SK-N-SH (cell line): ENCODE measurements at regions not wholly inside any gene's neighbourhood (a gene's known extent, or its start where the extent isn't known, plus 50 kb on each side); places are given as distances from the start of the nearest gene placed in this dataset.

Source experiments
- CTCF ChIA-PET: fragments of 300-600, 350-600 bp; formaldehyde crosslinking; extraction: SDS; loops from one replicate; lab custom pipeline; 2021; lab: Yijun Ruan, JAX
- POLR2A ChIA-PET: fragments of 350-600 bp; sonication (Branson Sonifier 250); formaldehyde crosslinking; extraction: SDS; loops from one replicate; lab custom pipeline; 2020; ENCODE audit warnings: antibody characterized with exemption, inconsistent platforms; lab: Yijun Ruan, JAX
- DNase-seq: peaks from one replicate; pipeline ENCODE4 v3.0.0; 2012
- H2AFZ ChIP-seq: fragments of 200-600 bp; sonication (generic); 2 replicates; pipeline ENCODE4 v1.8.1; 2016; ENCODE audit warnings: antibody characterized with exemption, mild to moderate bottlenecking, low read depth
- H3F3A ChIP-seq: fragments of 200-600 bp; sonication (generic); replicated peaks from 2 replicates; pipeline ENCODE3; 2016; ENCODE audit warnings: antibody characterized with exemption, mild to moderate bottlenecking; ENCODE audit not compliant: insufficient read depth
- H3K27ac ChIP-seq, 2 experiments: fragments of 200-500 bp in 1 of 2; fragments of 200-600 bp in 1 of 2; sonication (Bioruptor generic) in 1 of 2; sonication (generic), shearing (Covaris generic) in 1 of 2; 2 replicates each; pipeline versions ENCODE4 v1.5.1 to v1.6.1; 2014 to 2016; ENCODE audit warnings: low read depth in 2 of 2, inconsistent platforms in 1 of 2, low read length in 1 of 2, mild to moderate bottlenecking in 1 of 2, mixed read lengths in 1 of 2
- H3K27me3 ChIP-seq: fragments of 200-600 bp; sonication (generic), shearing (Covaris generic); 2 replicates; pipeline ENCODE4 v1.6.1; 2016; ENCODE audit warnings: mixed run types; ENCODE audit not compliant: insufficient read depth
- H3K36me3 ChIP-seq, 2 experiments: fragments of 200-500 bp in 1 of 2; fragments of 200-600 bp in 1 of 2; sonication (Bioruptor generic) in 1 of 2; sonication (generic) in 1 of 2; replicated peaks in 1 of 2; 2 replicates each; pipeline versions ENCODE3 to v1.5.1; 2014 to 2016; ENCODE audit warnings: low read length in 1 of 2, mild to moderate bottlenecking in 1 of 2; ENCODE audit not compliant: insufficient read depth in 2 of 2, control insufficient read depth in 1 of 2
- H3K4me1 ChIP-seq, 2 experiments: fragments of 200-500 bp in 1 of 2; fragments of 200-600 bp in 1 of 2; sonication (Bioruptor generic) in 1 of 2; sonication (generic), shearing (Covaris generic) in 1 of 2; 2 replicates each; pipeline versions ENCODE4 v1.5.1 to v1.6.1; 2014 to 2016; ENCODE audit warnings: low read depth in 1 of 2, low read length in 1 of 2, mixed run types in 1 of 2; ENCODE audit not compliant: insufficient read depth in 2 of 2, control insufficient read depth in 1 of 2
- H3K4me2 ChIP-seq: fragments of 200-600 bp; sonication (generic), shearing (Covaris generic); 2 replicates; pipeline ENCODE4 v1.6.1; 2017; ENCODE audit warnings: mixed run types
- H3K4me3 ChIP-seq, 2 experiments: fragments of 200-500 bp in 1 of 2; fragments of 200-600 bp in 1 of 2; sonication (Bioruptor generic) in 1 of 2; sonication (generic), shearing (Covaris generic) in 1 of 2; 2 replicates each; pipeline versions ENCODE4 v1.5.1 to v1.8.1; 2014 to 2016; ENCODE audit warnings: low read depth in 2 of 2, inconsistent platforms in 1 of 2, low read length in 1 of 2, mild to moderate bottlenecking in 1 of 2, mixed read lengths in 1 of 2, moderate library complexity in 1 of 2
- H3K79me2 ChIP-seq: fragments of 200-600 bp; sonication (generic); 2 replicates; pipeline ENCODE4 v1.8.1; 2017; ENCODE audit warnings: mild to moderate bottlenecking; ENCODE audit not compliant: insufficient read depth
- H3K9ac ChIP-seq: fragments of 200-600 bp; sonication (generic); 2 replicates; pipeline ENCODE4 v1.6.1; 2017; ENCODE audit warnings: mixed run types
- H3K9me2 ChIP-seq: fragments of 200-600 bp; sonication (generic); 2 replicates; pipeline ENCODE4 v1.6.1; 2017; ENCODE audit warnings: mixed run types
- H3K9me3 ChIP-seq: fragments of 200-600 bp; sonication (generic); 2 replicates; pipeline ENCODE4 v1.6.1; 2017; ENCODE audit warnings: mixed run types, mild to moderate bottlenecking, moderate library complexity
- H4K20me1 ChIP-seq: fragments of 200-600 bp; sonication (generic); 2 replicates; pipeline ENCODE4 v1.6.1; 2017; ENCODE audit warnings: mild to moderate bottlenecking, mixed run types; ENCODE audit not compliant: insufficient read depth
- CHD2 ChIP-seq: fragments of 150-350 bp; IDR thresholded peaks from 2 replicates; pipeline ENCODE4 v1.6.1; 2018; ENCODE audit warnings: low read length; ENCODE audit not compliant: partially characterized antibody
- EP300 ChIP-seq, 2 experiments: IDR thresholded peaks; 2 replicates each; pipeline versions ENCODE4 v1.4.0 to v1.6.1; 2012; ENCODE audit warnings: borderline replicate concordance in 1 of 2, low read depth in 1 of 2, low read length in 1 of 2
- EZH2phosphoT487 ChIP-seq: fragments of 200-600 bp; sonication (generic); IDR thresholded peaks from 2 replicates; pipeline ENCODE4 v1.6.1; 2017; ENCODE audit warnings: low read depth, mixed run types, mild to moderate bottlenecking, antibody characterized with exemption, moderate library complexity, borderline replicate concordance
- FOXJ3 ChIP-seq: sonication (generic); formaldehyde crosslinking; IDR thresholded peaks from 2 replicates; pipeline ENCODE4 v1.5.1; 2020; ENCODE audit warnings: mild to moderate bottlenecking, missing genetic modification reagents
- FOXM1 ChIP-seq: IDR thresholded peaks from 2 replicates; pipeline ENCODE4 v1.4.0; 2012; ENCODE audit warnings: low read depth, mild to moderate bottlenecking
- GATA2 ChIP-seq: sonication (generic); formaldehyde crosslinking; IDR thresholded peaks from 2 replicates; pipeline ENCODE4 v1.5.0; 2020; ENCODE audit warnings: mild to moderate bottlenecking, missing genetic modification reagents
- NFIC ChIP-seq: IDR thresholded peaks from 2 replicates; pipeline ENCODE4 v1.4.0; 2012; ENCODE audit warnings: borderline replicate concordance
- RAD21 ChIP-seq: IDR thresholded peaks from 2 replicates; pipeline ENCODE4 v1.6.1; 2012; ENCODE audit warnings: mild to moderate bottlenecking, low read length
- SMC3 ChIP-seq: IDR thresholded peaks from 2 replicates; pipeline ENCODE4 v1.6.1; 2012; ENCODE audit warnings: low read depth, low read length, improper control_type of control experiment
- TAF1 ChIP-seq: IDR thresholded peaks from 2 replicates; pipeline ENCODE4 v1.6.1; 2012; ENCODE audit warnings: low read depth, mild to moderate bottlenecking, low read length, moderate library complexity, borderline replicate concordance
- WGBS: methylation state at CpG from one replicate; pipeline ENCODE4 v1.1.6; 2017; ENCODE audit warnings: low lambda C conversion rate; 5-methylcytosine and 5-hydroxymethylcytosine counted together
- TF ChIP-seq, protein P1 (sequence below): fragments of 200-600 bp; sonication (generic); IDR thresholded peaks from 2 replicates; pipeline ENCODE4 v1.6.1; 2017; ENCODE audit warnings: antibody characterized with exemption, mild to moderate bottlenecking, moderate library complexity
- TF ChIP-seq, protein P2 (sequence below): IDR thresholded peaks from 2 replicates; pipeline ENCODE4 v1.4.0; 2012; ENCODE audit warnings: low read depth
- TF ChIP-seq, protein P3 (sequence below): IDR thresholded peaks from 2 replicates; pipeline ENCODE4 v1.4.0; 2012; ENCODE audit warnings: low read depth, borderline replicate concordance
- TF ChIP-seq, protein P4 (sequence below): IDR thresholded peaks from 2 replicates; pipeline ENCODE4; 2012

DNA sequence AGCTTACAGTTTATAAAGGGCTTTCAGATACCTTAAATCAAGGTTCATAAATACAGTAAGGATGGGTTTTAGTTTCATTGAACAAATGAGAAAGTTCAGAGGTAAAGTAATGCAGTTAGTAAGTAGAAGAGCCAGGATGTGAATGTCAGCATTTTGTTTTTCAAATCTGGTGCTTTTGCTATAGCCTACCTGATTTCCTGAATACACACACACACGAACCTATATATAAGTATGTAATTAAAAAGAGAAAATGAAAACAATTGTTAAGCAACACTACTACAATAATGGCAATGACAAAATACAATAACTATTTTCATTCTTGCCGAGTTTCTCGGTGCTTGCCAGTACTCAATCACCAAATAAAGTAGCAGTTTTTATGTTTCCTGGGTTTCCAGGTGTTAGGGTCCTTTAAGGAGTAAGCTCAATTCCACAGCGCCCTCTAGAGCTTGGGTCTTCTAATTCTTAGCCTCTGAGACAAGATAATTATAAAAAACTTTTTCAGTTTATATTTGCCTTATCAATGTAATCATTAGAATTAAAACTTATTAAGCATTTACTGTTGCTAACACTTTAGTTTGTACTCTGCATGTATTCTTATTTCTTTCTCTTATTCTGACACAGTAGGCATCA, 512.9 kb upstream of the ACVR2A start (continued):
- TF ChIP-seq TAF1 = no peak
- TF ChIP-seq, protein P1, sequence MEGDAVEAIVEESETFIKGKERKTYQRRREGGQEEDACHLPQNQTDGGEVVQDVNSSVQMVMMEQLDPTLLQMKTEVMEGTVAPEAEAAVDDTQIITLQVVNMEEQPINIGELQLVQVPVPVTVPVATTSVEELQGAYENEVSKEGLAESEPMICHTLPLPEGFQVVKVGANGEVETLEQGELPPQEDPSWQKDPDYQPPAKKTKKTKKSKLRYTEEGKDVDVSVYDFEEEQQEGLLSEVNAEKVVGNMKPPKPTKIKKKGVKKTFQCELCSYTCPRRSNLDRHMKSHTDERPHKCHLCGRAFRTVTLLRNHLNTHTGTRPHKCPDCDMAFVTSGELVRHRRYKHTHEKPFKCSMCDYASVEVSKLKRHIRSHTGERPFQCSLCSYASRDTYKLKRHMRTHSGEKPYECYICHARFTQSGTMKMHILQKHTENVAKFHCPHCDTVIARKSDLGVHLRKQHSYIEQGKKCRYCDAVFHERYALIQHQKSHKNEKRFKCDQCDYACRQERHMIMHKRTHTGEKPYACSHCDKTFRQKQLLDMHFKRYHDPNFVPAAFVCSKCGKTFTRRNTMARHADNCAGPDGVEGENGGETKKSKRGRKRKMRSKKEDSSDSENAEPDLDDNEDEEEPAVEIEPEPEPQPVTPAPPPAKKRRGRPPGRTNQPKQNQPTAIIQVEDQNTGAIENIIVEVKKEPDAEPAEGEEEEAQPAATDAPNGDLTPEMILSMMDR = peak; percentile 60
- TF ChIP-seq EP300 (IDR thresholded peaks at IDR 0.05; ENCODE audit: borderline replicate concordance in 1 of 2, low read depth in 1 of 2, low read length in 1 of 2) = no peak
- no peak for TF ChIP-seq EZH2phosphoT487
- TF ChIP-seq FOXM1 = no peak
- TF ChIP-seq, protein P2, sequence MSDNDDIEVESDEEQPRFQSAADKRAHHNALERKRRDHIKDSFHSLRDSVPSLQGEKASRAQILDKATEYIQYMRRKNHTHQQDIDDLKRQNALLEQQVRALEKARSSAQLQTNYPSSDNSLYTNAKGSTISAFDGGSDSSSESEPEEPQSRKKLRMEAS = no peak
- no peak for TF ChIP-seq NFIC
- TF ChIP-seq RAD21 = peak; percentile 46
- TF ChIP-seq FOXJ3 (CRISPR knock-in tag) = no peak
- peak; percentile 25; the same call in 1 of the 2 replicates for TF ChIP-seq SMC3
- no peak for TF ChIP-seq GATA2 (CRISPR knock-in tag)
- TF ChIP-seq, all 33 proteins: peak for 3

DNA sequence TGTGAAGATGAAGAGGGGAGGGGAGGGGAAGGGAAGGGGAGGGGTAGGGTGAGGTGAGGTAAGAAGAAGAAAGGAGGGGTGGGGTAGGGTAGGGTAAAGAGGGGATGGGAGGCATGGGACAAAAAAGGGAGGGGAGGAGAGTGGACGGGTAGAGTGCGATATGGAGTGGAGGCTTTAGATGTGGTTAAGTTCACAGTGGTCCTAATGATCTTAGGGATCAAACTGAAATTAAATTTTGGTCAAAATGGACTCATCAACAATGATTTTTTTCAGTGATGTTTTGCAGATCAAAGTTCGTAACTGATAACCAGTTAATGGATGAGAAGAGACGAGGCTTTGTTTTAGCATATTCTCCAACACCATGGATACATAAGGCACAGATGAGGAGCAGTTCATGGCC, 513.9 kb upstream of the ACVR2A start:
- no peaks in the 10 kb centered on the region for H3K36me3 ChIP-seq
- H3K9ac ChIP-seq = no peak overlapping the region
- H4K20me1 ChIP-seq = no peaks in the 10 kb centered on the region
- 37% methylated on average over 4 of the region's 4 CpGs for WGBS
- no peaks in the 10 kb centered on the region for H3K9me3 ChIP-seq
- H3K9me2 ChIP-seq = no peaks in the 10 kb centered on the region
- TF ChIP-seq CHD2 (no peak), FOXJ3 (CRISPR knock-in tag) (no peak)
- TF ChIP-seq, protein P3, sequence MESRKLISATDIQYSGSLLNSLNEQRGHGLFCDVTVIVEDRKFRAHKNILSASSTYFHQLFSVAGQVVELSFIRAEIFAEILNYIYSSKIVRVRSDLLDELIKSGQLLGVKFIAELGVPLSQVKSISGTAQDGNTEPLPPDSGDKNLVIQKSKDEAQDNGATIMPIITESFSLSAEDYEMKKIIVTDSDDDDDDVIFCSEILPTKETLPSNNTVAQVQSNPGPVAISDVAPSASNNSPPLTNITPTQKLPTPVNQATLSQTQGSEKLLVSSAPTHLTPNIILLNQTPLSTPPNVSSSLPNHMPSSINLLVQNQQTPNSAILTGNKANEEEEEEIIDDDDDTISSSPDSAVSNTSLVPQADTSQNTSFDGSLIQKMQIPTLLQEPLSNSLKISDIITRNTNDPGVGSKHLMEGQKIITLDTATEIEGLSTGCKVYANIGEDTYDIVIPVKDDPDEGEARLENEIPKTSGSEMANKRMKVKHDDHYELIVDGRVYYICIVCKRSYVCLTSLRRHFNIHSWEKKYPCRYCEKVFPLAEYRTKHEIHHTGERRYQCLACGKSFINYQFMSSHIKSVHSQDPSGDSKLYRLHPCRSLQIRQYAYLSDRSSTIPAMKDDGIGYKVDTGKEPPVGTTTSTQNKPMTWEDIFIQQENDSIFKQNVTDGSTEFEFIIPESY = no peak
- TF ChIP-seq, protein P2 = no peak
- TF ChIP-seq, protein P4, sequence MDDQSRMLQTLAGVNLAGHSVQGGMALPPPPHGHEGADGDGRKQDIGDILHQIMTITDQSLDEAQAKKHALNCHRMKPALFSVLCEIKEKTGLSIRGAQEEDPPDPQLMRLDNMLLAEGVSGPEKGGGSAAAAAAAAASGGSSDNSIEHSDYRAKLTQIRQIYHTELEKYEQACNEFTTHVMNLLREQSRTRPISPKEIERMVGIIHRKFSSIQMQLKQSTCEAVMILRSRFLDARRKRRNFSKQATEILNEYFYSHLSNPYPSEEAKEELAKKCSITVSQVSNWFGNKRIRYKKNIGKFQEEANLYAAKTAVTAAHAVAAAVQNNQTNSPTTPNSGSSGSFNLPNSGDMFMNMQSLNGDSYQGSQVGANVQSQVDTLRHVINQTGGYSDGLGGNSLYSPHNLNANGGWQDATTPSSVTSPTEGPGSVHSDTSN = no peak
- DNase-seq = no peak
- no peaks in the 10 kb centered on the region for H3K27me3 ChIP-seq
- H3K27ac ChIP-seq = no peak overlapping the region
- ChIA-PET CTCF (interaction anchor here (1.4 kb wide), 1 partner anchor 247 kb away, joined by 5 read pairs; no protein-coding TSS in a partner anchor), POLR2A (no interaction called here)
- H2AFZ ChIP-seq = no peak overlapping the region
- H3K4me2 ChIP-seq = no peak overlapping the region
- H3K4me1 ChIP-seq = no peaks in the 10 kb centered on the region
- H3F3A ChIP-seq = no peaks in the 10 kb centered on the region
- no peaks in the 10 kb centered on the region for H3K79me2 ChIP-seq
- H3K4me3 ChIP-seq = no peak overlapping the region
